ENCODE measurements at regions not wholly inside any gene's neighbourhood (a gene's known extent, or its start where the extent isn't known, plus 50 kb on each side); places are given as distances from the start of the nearest gene placed in this dataset.

DNA sequence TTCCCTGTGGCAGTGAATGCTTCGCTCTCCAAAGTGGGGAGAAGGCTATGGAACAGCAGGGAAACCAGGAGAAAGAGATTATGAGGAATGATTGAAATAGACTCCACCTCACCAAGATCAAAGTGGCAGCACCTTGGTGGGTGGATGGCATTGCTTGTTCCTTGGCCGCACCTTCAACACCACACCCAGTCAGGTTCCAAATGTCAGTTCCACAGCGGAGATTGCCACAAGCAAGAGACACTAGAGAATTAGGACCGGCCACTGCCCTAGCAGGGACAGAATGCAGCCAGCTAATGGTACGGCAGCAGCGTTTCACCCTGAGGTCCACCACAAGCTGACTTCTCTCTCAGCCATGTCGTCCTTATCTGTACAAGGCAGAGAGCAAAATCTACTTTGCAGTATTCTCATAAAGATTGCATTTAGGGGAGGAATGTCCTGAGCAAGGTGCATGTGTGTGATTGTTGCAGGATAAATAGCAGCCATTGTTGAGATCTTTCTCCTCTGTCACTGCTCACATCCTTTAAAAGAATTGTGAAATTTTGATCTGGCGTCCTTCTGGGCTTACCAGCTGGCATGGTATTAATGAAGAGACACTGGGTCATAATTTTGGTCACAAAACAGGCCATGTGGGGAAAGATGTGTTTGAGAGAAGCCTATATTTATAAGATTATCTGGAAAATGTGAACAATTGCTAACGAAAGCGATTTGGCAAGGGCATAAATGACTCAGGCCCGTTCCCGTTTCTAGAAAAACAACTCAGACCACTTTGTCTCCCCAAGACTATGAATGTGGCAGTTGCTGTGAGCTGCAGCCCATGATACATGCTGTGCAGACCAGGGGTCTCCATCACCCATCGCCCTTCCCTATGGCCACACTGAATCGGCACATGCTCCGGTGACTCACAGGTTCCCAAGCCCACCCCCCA is 228.6 kb upstream of the ID2 start:
- no peak overlapping the region for H3K4me3 ChIP-seq (ENCODE audit: low read length)
- no peaks in the 10 kb centered on the region for H3K27me3 ChIP-seq (ENCODE audit: control insufficient read depth, insufficient read depth, low read length)
- WGBS (ENCODE audit: insufficient coverage, insufficient read length), result no CpG with 5 or more reads among the region's 15 CpGs
- H3K36me3 ChIP-seq (ENCODE audit: control insufficient read depth, insufficient read depth, low read length), result no peaks in the 10 kb centered on the region; the same call in 1 of the 2 replicates
- DNase-seq (ENCODE audit: low read depth, low spot score), result no peak
- no peaks in the 10 kb centered on the region for H3K9me3 ChIP-seq (ENCODE audit: control insufficient read depth, insufficient read depth, low read length)
- no peak overlapping the region for H3K27ac ChIP-seq (ENCODE audit: low read length)
- H3K4me1 ChIP-seq (ENCODE audit: control insufficient read depth, insufficient read depth, low read length), result no peaks in the 10 kb centered on the region

DNA sequence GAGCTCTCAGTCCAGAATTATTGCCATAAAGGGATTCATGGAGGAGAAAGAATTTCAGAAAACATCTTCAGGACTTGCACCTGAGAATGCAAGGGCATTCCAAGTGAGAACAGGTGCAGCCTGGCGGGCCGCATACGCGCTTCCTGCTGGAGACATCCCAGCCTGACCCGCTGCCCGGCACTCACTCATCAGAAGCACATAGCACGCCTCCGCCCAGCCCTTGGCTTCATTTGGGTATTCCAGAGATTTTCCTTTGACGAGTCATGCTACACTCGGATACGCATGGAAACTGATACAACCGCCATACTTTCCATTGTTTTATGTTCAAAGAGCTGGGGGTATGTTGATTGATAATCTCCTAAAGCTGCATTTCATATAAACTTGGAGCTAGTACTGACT is 228.0 kb upstream of the ID2 start:
- Histone ChIP-seq H3K4me3 (ENCODE audit: low read length) (no peak overlapping the region), H3K9me3 (ENCODE audit: control insufficient read depth, insufficient read depth, low read length) (no peaks in the 10 kb centered on the region), H3K27me3 (ENCODE audit: control insufficient read depth, insufficient read depth, low read length) (no peaks in the 10 kb centered on the region), H3K27ac (ENCODE audit: low read length) (no peak overlapping the region), H3K36me3 (ENCODE audit: control insufficient read depth, insufficient read depth, low read length) (no peaks in the 10 kb centered on the region; the same call in 1 of the 2 replicates), H3K4me1 (ENCODE audit: control insufficient read depth, insufficient read depth, low read length) (no peaks in the 10 kb centered on the region)
- no peak for DNase-seq (ENCODE audit: low read depth, low spot score)
- WGBS (ENCODE audit: insufficient coverage, insufficient read length), result no CpG with 5 or more reads among the region's 12 CpGs

- H3K27ac ChIP-seq (ENCODE audit: low read length), result no peak overlapping the region
- H3K36me3 ChIP-seq (ENCODE audit: control insufficient read depth, insufficient read depth, low read length), result no peaks in the 10 kb centered on the region; the same call in 1 of the 2 replicates
- DNase-seq (ENCODE audit: low read depth, low spot score), result no peak
- H3K4me3 ChIP-seq (ENCODE audit: low read length), result no peak overlapping the region
- H3K27me3 ChIP-seq (ENCODE audit: control insufficient read depth, insufficient read depth, low read length), result no peaks in the 10 kb centered on the region
- no CpG with 5 or more reads among the region's 6 CpGs for WGBS (ENCODE audit: insufficient coverage, insufficient read length)
- H3K4me1 ChIP-seq (ENCODE audit: control insufficient read depth, insufficient read depth, low read length), result no peaks in the 10 kb centered on the region
- no peaks in the 10 kb centered on the region for H3K9me3 ChIP-seq (ENCODE audit: control insufficient read depth, insufficient read depth, low read length)
Measured at GRCh38 chr2:8454797-8455196, 227.1 kb upstream of the ID2 start.

- no peaks in the 10 kb centered on the region for H3K27me3 ChIP-seq (ENCODE audit: control insufficient read depth, insufficient read depth, low read length)
- no peaks in the 10 kb centered on the region for H3K9me3 ChIP-seq (ENCODE audit: control insufficient read depth, insufficient read depth, low read length)
- no peaks in the 10 kb centered on the region for H3K4me1 ChIP-seq (ENCODE audit: control insufficient read depth, insufficient read depth, low read length)
- no peaks in the 10 kb centered on the region; the same call in 1 of the 2 replicates for H3K36me3 ChIP-seq (ENCODE audit: control insufficient read depth, insufficient read depth, low read length)
- H3K4me3 ChIP-seq (ENCODE audit: low read length), result no peak overlapping the region
- no peak for DNase-seq (ENCODE audit: low read depth, low spot score)
- no CpG with 5 or more reads among the region's 23 CpGs for WGBS (ENCODE audit: insufficient coverage, insufficient read length)
- H3K27ac ChIP-seq (ENCODE audit: low read length), result no peak overlapping the region
Measured at GRCh38 chr2:8455236-8456150, 226.4 kb upstream of the ID2 start.

DNA sequence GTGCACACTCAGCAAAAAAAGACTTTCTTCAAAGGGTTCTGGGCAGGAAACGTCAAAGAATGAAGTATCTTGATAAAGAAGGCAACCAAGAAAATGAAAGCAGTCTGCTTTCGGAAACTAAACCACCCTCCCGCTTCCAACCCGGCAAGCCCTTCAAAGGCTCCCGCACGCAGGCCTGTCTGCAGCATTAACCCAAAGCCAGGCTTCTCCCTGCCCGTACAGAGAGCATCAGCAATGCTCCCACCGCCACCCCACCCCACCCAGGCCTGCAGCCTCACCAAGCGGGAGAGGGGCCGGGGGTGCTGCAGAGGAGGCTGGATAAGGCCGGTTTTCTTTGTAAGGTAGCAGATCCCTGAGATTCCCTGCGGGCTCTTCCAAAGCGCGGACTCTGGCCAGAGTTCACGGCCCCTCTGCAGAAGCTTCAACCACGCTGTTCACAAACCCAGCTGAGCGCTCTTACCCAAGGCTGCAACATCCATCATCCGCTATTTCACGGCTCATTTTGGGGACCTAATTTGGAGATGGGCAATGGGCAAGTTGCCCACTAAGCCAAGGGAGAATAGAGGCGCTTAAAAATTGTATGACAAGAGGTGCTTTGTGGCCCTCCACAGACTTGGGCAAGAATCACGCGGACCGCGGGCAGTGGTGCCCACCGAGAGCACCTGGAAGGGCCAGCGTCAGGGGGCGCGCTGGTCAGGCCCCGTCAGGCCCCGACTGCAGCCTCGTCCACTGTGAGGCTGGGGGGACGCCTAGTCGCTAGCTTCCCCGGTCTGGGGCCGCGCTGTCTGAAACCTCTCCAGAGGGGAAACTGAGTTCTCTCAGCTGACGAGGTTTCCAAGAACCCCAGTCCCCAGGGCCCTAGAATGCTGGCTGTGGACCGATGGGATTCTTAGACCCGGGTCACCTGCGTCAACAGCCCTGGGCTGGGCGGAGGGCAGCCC is 225.4 kb upstream of the ID2 start:
- no peak overlapping the region for H3K4me3 ChIP-seq (ENCODE audit: low read length)
- DNase-seq (ENCODE audit: low read depth, low spot score), result no peak
- H3K9me3 ChIP-seq (ENCODE audit: control insufficient read depth, insufficient read depth, low read length), result no peaks in the 10 kb centered on the region
- no CpG with 5 or more reads among the region's 41 CpGs for WGBS (ENCODE audit: insufficient coverage, insufficient read length)
- H3K4me1 ChIP-seq (ENCODE audit: control insufficient read depth, insufficient read depth, low read length), result no peaks in the 10 kb centered on the region
- H3K27ac ChIP-seq (ENCODE audit: low read length), result no peak overlapping the region
- no peaks in the 10 kb centered on the region for H3K27me3 ChIP-seq (ENCODE audit: control insufficient read depth, insufficient read depth, low read length)
- no peaks in the 10 kb centered on the region; the same call in 1 of the 2 replicates for H3K36me3 ChIP-seq (ENCODE audit: control insufficient read depth, insufficient read depth, low read length)

GRCh38 chr2:8457092-8457481 is 224.8 kb upstream of the ID2 start:
- no peaks in the 10 kb centered on the region for H3K9me3 ChIP-seq (ENCODE audit: control insufficient read depth, insufficient read depth, low read length)
- H3K4me1 ChIP-seq (ENCODE audit: control insufficient read depth, insufficient read depth, low read length), result no peaks in the 10 kb centered on the region
- H3K4me3 ChIP-seq (ENCODE audit: low read length), result no peak overlapping the region
- no peaks in the 10 kb centered on the region for H3K27me3 ChIP-seq (ENCODE audit: control insufficient read depth, insufficient read depth, low read length)
- no CpG with 5 or more reads among the region's 41 CpGs for WGBS (ENCODE audit: insufficient coverage, insufficient read length)
- no peak for DNase-seq (ENCODE audit: low read depth, low spot score)
- no peaks in the 10 kb centered on the region; the same call in 1 of the 2 replicates for H3K36me3 ChIP-seq (ENCODE audit: control insufficient read depth, insufficient read depth, low read length)
- H3K27ac ChIP-seq (ENCODE audit: low read length), result no peak overlapping the region

- Histone ChIP-seq H3K4me1 (ENCODE audit: control insufficient read depth, insufficient read depth, low read length) (no peaks in the 10 kb centered on the region), H3K27me3 (ENCODE audit: control insufficient read depth, insufficient read depth, low read length) (no peaks in the 10 kb centered on the region), H3K9me3 (ENCODE audit: control insufficient read depth, insufficient read depth, low read length) (no peaks in the 10 kb centered on the region), H3K27ac (ENCODE audit: low read length) (no peak overlapping the region), H3K36me3 (ENCODE audit: control insufficient read depth, insufficient read depth, low read length) (no peaks in the 10 kb centered on the region; the same call in 1 of the 2 replicates), H3K4me3 (ENCODE audit: low read length) (no peak overlapping the region)
- WGBS (ENCODE audit: insufficient coverage, insufficient read length), result no CpG with 5 or more reads among the region's 19 CpGs
- no peak for DNase-seq (ENCODE audit: low read depth, low spot score)
Measured at GRCh38 chr2:8457699-8458502, 224.0 kb upstream of the ID2 start.

- no CpG with 5 or more reads among the region's 10 CpGs for WGBS (ENCODE audit: insufficient coverage, insufficient read length)
- Histone ChIP-seq H3K4me1 (ENCODE audit: control insufficient read depth, insufficient read depth, low read length) (no peaks in the 10 kb centered on the region), H3K4me3 (ENCODE audit: low read length) (no peak overlapping the region), H3K9me3 (ENCODE audit: control insufficient read depth, insufficient read depth, low read length) (no peaks in the 10 kb centered on the region), H3K27me3 (ENCODE audit: control insufficient read depth, insufficient read depth, low read length) (no peaks in the 10 kb centered on the region), H3K36me3 (ENCODE audit: control insufficient read depth, insufficient read depth, low read length) (no peaks in the 10 kb centered on the region; the same call in 1 of the 2 replicates), H3K27ac (ENCODE audit: low read length) (no peak overlapping the region)
- no peak for DNase-seq (ENCODE audit: low read depth, low spot score)
Measured at GRCh38 chr2:8458503-8459459, 223.1 kb upstream of the ID2 start.

All from iPS DF 6.9 (cell line).